Eye (tissue), 1 donor: ENCODE measurements at regions not wholly inside any gene's neighbourhood (a gene's known extent, or its start where the extent isn't known, plus 50 kb on each side); places are given as distances from the start of the nearest gene placed in this dataset.
"Not testable (repeated sequence)": the region's sequence is repeated elsewhere in the genome, so short reads cannot be mapped to it uniquely, and the experiment has no call there.

Experiments used
- DNase-seq: peaks from one replicate; pipeline ENCODE4 v3.0.0-alpha.2; 2015

- no peak for DNase-seq
Measured at GRCh38 chr20:46785958-46786357, 76.5 kb downstream of the SLC2A10 start.

GRCh38 chr20:46786566-46786965 is 77.1 kb downstream of the SLC2A10 start:
- no peak for DNase-seq

- DNase-seq, result peak; percentile 44
Measured at GRCh38 chr20:46787991-46788762, 78.7 kb downstream of the SLC2A10 start.

GRCh38 chr20:46788763-46789091 is 79.3 kb downstream of the SLC2A10 start:
- DNase-seq, result not testable (repeated sequence)

GRCh38 chr20:46789339-46790028 is 80.0 kb downstream of the SLC2A10 start:
- DNase-seq, result no peak

GRCh38 chr20:46791722-46792416 is 82.4 kb downstream of the SLC2A10 start:
- no peak for DNase-seq

GRCh38 chr20:46797206-46797605 is 87.8 kb downstream of the SLC2A10 start:
- DNase-seq, result peak; percentile 33

- no peak for DNase-seq
Measured at GRCh38 chr20:46798430-46798829, 89.0 kb downstream of the SLC2A10 start.

GRCh38 chr20:46799781-46800408 is 90.4 kb downstream of the SLC2A10 start:
- peak; percentile 42 for DNase-seq

- no peak for DNase-seq
Measured at GRCh38 chr20:46800409-46800804, 91.0 kb downstream of the SLC2A10 start.

GRCh38 chr20:46801003-46801702 is 91.7 kb downstream of the SLC2A10 start:
- no peak for DNase-seq

GRCh38 chr20:46802722-46803121 is 91.9 kb upstream of the EYA2 start:
- DNase-seq, result no peak

- peak; percentile 53 for DNase-seq
Measured at GRCh38 chr20:46803123-46804020, 91.3 kb upstream of the EYA2 start.

GRCh38 chr20:46804126-46804525 is 90.5 kb upstream of the EYA2 start:
- peak; percentile 71 for DNase-seq

GRCh38 chr20:46805836-46806235 is 88.8 kb upstream of the EYA2 start:
- no peak for DNase-seq

- no peak for DNase-seq
Measured at GRCh38 chr20:46807998-46808397, 86.6 kb upstream of the EYA2 start.

- no peak for DNase-seq
Measured at GRCh38 chr20:46808565-46808964, 86.1 kb upstream of the EYA2 start.

GRCh38 chr20:46809706-46810360 is 84.8 kb upstream of the EYA2 start:
- peak; percentile 30 for DNase-seq

GRCh38 chr20:46810448-46811223 is 84.0 kb upstream of the EYA2 start:
- peak; percentile 70 for DNase-seq
